K562 (cell line): ENCODE measurements at regions not wholly inside any gene's neighbourhood (a gene's known extent, or its start where the extent isn't known, plus 50 kb on each side); places are given as distances from the start of the nearest gene placed in this dataset.
"Not testable (repeated sequence)": the region's sequence is repeated elsewhere in the genome, so short reads cannot be mapped to it uniquely, and the experiment has no call there.

Experiments used
- HNRNPH1 ChIP-seq: fragments of 200-400 bp; formaldehyde crosslinking; optimal IDR thresholded peaks from 2 replicates; pipeline ENCODE3; 2017; ENCODE audit warnings: low read depth, mild to moderate bottlenecking, low read length, moderate library complexity
- POLR2AphosphoS5 ChIP-seq: IDR thresholded peaks from 2 replicates; pipeline ENCODE4 v1.6.1; 2011; ENCODE audit warnings: mild to moderate bottlenecking, low read depth, low read length, moderate library complexity; ENCODE audit not compliant: control insufficient read depth, insufficient read depth
- TF ChIP-seq, protein P1 (sequence below), 2 experiments: IDR thresholded peaks; 2 replicates each; pipeline ENCODE4 v1.6.1; 2011; ENCODE audit warnings: borderline replicate concordance in 1 of 2, control low read depth in 1 of 2, low read depth in 1 of 2, low read length in 1 of 2, mild to moderate bottlenecking in 1 of 2, mixed read lengths in 1 of 2, moderate library complexity in 1 of 2; ENCODE audit not compliant: insufficient read depth in 1 of 2, insufficient read length in 1 of 2, poor library complexity in 1 of 2, severe bottlenecking in 1 of 2; ENCODE audit errors: extremely low read depth in 1 of 2

GRCh38 chr6:14300721-14301120 lies 183.1 kb downstream of the CD83 start:
- not testable (repeated sequence) for TF ChIP-seq HNRNPH1, POLR2AphosphoS5
- TF ChIP-seq, protein P1, sequence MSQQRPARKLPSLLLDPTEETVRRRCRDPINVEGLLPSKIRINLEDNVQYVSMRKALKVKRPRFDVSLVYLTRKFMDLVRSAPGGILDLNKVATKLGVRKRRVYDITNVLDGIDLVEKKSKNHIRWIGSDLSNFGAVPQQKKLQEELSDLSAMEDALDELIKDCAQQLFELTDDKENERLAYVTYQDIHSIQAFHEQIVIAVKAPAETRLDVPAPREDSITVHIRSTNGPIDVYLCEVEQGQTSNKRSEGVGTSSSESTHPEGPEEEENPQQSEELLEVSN (IDR thresholded peaks at IDR 0.05; ENCODE audit: borderline replicate concordance in 1 of 2, extremely low read depth in 1 of 2, insufficient read depth in 1 of 2, insufficient read length in 1 of 2, low read depth in 1 of 2, low read length in 1 of 2, poor library complexity in 1 of 2, severe bottlenecking in 1 of 2), result not testable (repeated sequence)
